Muscle of leg (tissue), 3 donors: ENCODE measurements at regions not wholly inside any gene's neighbourhood (a gene's known extent, or its start where the extent isn't known, plus 50 kb on each side); places are given as distances from the start of the nearest gene placed in this dataset.
"Not testable (repeated sequence)": the region's sequence is repeated elsewhere in the genome, so short reads cannot be mapped to it uniquely, and the experiment has no call there.

Experiments
- DNase-seq: peaks from one replicate; pipeline ENCODE4 v3.0.0; 2013
- H3K27ac ChIP-seq: one replicate; pipeline ENCODE4 v1.5.1; 2013; ENCODE audit warnings: mild to moderate bottlenecking, low read length, control low read depth
- H3K27me3 ChIP-seq: one replicate; pipeline ENCODE4 v1.6.1; 2013; ENCODE audit warnings: low read length; ENCODE audit not compliant: control insufficient read depth, insufficient read depth
- H3K36me3 ChIP-seq: one replicate; pipeline ENCODE4 v1.6.1; 2013; ENCODE audit warnings: low read length; ENCODE audit not compliant: control insufficient read depth, insufficient read depth
- H3K4me1 ChIP-seq: one replicate; pipeline ENCODE4 v1.6.1; 2013; ENCODE audit warnings: low read length; ENCODE audit not compliant: control insufficient read depth, insufficient read depth
- H3K4me3 ChIP-seq: one replicate; pipeline ENCODE4 v1.5.1; 2013; ENCODE audit warnings: low read length, control low read depth
- H3K9me3 ChIP-seq: replicated peaks from 2 replicates; pipeline ENCODE4 v1.6.1; 2013; ENCODE audit warnings: low read depth, low read length; ENCODE audit not compliant: control insufficient read depth
- WGBS: methylation state at CpG from one replicate; pipeline ENCODE4 v1.1.5; 2013; ENCODE audit warnings: missing lambda C conversion rate; ENCODE audit not compliant: insufficient coverage; 5-methylcytosine and 5-hydroxymethylcytosine counted together

DNA sequence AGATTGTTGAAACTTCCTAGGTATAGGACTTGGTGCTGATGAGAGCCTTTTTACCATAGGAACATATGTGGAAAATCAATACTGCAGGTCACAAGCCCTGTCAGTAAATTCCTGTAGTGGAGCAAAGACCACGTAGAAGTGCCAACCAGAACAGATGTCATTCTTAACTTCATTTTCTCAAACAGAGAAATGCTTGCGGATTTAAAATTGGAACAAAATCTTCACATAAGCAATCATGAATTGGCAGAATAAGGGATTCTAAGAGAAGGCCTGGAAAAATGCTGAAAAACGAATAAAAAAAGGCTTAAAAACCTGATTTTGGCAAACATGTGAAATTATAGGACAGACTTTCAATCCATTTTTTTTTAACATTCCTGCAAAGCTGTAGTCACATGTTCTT, 80.8 kb upstream of the SMIM30 start:
- no CpG with 5 or more reads among the region's 3 CpGs for WGBS
- Histone ChIP-seq H3K4me3 (no peak overlapping the region), H3K9me3 (no peaks in the 10 kb centered on the region), H3K27me3 (no peaks in the 10 kb centered on the region), H3K27ac (no peak overlapping the region), H3K36me3 (no peaks in the 10 kb centered on the region), H3K4me1 (no peaks in the 10 kb centered on the region)
- DNase-seq: peak; percentile 81

DNA sequence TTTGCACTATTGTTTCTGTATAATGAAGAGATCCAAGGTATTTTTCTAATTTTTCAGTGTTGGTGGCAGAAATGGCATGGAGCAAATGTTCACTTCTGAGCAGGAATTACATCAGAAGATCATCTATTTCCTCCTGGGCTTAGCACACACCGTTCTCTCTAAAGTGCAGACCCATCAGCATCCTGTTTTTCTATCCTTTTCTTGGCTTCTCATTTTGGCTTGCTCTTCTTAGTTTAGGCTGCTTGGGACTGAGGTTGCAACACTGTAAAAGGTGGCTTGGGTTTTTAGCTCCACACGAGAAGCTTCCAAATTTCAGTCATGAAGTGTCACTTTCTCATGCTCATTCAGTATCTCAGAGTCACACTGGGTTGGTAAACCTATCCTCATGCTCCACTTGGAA, 79.9 kb upstream of the SMIM30 start:
- DNase-seq: no peak
- Histone ChIP-seq H3K36me3 (no peaks in the 10 kb centered on the region), H3K9me3 (no peaks in the 10 kb centered on the region), H3K4me1 (no peaks in the 10 kb centered on the region), H3K4me3 (no peak overlapping the region), H3K27ac (no peak overlapping the region), H3K27me3 (no peaks in the 10 kb centered on the region)
- 20% methylated on average over 1 of the region's 2 CpGs for WGBS

DNA sequence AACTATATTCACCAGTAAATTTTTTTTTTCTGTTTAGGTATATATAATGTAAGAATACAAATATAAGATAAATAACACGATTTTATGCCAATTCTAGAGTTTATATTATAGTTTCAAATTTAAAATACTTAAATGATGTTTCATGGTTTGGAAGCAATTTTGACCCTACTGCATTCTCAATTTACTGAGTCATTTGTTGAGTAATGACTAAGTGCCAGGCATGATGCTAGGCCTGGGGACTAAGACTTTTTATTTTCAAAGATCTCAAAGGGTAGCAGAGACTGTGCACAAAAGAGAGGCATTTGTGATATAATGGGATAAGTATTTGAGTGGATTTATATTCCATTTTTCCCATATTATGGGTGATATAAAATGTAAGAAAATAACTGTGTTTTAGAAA, 78.9 kb upstream of the SMIM30 start:
- H3K4me1 ChIP-seq: no peaks in the 10 kb centered on the region
- H3K9me3 ChIP-seq: no peaks in the 10 kb centered on the region
- H3K27me3 ChIP-seq: no peaks in the 10 kb centered on the region
- no CpG with 5 or more reads among the region's 1 CpG for WGBS
- no peaks in the 10 kb centered on the region for H3K36me3 ChIP-seq
- H3K4me3 ChIP-seq: no peak overlapping the region
- no peak overlapping the region for H3K27ac ChIP-seq
- no peak for DNase-seq

DNA sequence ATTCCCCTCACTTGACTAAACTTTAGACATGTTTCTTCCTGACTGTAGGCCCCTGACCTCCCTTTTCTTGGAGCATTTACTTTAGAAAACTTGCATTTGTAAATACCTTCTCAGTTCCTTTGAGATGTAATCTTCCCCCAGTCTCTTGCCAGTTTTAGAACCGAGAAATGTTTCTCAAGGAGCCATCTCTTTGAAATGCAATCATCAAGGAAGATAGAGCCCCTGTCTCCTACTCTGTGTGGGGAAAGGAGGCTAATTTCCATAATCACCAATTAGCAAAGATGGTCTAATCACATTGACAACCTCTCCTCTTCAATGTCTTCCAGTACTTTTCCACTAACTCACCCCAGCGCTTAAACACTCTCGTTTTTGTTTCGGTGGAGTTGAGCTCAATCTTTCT, 70.0 kb upstream of the SMIM30 start:
- DNase-seq: no peak
- Histone ChIP-seq H3K27ac (no peak overlapping the region), H3K27me3 (no peaks in the 10 kb centered on the region), H3K4me3 (no peak overlapping the region), H3K9me3 (no peaks in the 10 kb centered on the region), H3K36me3 (no peaks in the 10 kb centered on the region), H3K4me1 (no peaks in the 10 kb centered on the region)
- WGBS: no CpG with 5 or more reads among the region's 4 CpGs

DNA sequence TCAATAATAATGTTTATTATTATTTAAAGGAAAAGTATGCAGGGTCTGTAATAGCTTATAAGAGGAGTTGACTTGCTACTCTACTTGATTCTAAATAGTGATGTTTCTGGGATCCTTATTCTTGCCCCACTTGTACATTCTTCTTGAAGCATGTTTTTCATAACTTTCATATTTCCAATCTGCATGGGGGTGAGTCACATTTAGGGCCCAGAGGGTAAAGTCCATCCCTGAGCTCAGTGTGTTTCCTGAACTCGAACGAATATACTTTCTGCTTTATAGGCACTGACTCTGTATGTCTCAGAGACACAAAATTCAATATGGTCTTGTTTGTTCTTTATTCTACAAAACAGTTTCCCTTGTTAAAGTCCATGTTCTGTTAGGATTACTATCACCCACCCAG, 61.0 kb upstream of the SMIM30 start:
- no peaks in the 10 kb centered on the region for H3K9me3 ChIP-seq
- H3K4me3 ChIP-seq: no peak overlapping the region
- H3K27me3 ChIP-seq: no peaks in the 10 kb centered on the region
- no peaks in the 10 kb centered on the region for H3K4me1 ChIP-seq
- no peak overlapping the region for H3K27ac ChIP-seq
- no CpG with 5 or more reads among the region's 2 CpGs for WGBS
- no peak for DNase-seq
- no peaks in the 10 kb centered on the region for H3K36me3 ChIP-seq

DNA sequence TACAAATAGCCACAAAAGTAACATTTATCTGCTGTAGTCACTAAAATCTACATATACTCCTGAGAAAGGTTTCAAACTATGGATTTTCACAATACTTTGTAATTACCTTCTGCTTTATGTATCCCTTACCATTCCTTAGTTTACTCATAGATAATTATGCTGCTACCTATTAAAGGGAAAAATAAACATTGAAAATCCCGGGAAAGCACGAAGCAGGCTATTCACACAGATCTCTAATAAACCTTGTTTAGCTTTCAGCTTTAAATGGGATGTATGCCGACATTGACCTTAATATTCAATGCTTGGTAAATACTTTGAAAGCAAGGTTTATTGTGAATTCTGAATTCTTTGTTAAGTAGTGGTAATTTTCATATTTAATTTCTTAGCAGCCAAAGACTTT, 58.5 kb upstream of the SMIM30 start:
- no peak overlapping the region for H3K27ac ChIP-seq
- no peaks in the 10 kb centered on the region for H3K4me1 ChIP-seq
- no peaks in the 10 kb centered on the region for H3K36me3 ChIP-seq
- no peak for DNase-seq
- H3K27me3 ChIP-seq: no peaks in the 10 kb centered on the region
- no peaks in the 10 kb centered on the region for H3K9me3 ChIP-seq
- WGBS: no CpG with 5 or more reads among the region's 3 CpGs
- H3K4me3 ChIP-seq: no peak overlapping the region

DNA sequence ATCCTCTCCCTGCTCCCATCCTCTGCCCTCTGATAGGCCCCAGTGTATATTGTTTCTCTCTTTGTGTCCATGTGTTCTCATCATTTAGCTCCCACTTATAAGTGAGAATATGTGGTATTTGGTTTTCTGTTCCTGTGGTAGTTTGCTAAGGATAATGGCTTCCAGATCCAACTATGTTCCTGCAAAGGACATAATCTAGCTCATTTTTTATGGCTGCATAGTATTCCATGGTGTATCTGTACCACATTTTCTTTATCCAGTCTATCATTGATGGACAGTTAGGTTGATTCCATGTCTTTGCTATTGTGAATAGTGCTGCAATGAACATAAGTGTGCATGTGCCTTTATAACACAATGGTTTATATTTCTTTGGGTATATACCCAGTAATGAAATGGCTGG, 57.8 kb upstream of the SMIM30 start:
- H3K27me3 ChIP-seq, H3K36me3 ChIP-seq, H3K9me3 ChIP-seq, H3K4me3 ChIP-seq, H3K27ac ChIP-seq, DNase-seq, H3K4me1 ChIP-seq: not testable (repeated sequence)

DNA sequence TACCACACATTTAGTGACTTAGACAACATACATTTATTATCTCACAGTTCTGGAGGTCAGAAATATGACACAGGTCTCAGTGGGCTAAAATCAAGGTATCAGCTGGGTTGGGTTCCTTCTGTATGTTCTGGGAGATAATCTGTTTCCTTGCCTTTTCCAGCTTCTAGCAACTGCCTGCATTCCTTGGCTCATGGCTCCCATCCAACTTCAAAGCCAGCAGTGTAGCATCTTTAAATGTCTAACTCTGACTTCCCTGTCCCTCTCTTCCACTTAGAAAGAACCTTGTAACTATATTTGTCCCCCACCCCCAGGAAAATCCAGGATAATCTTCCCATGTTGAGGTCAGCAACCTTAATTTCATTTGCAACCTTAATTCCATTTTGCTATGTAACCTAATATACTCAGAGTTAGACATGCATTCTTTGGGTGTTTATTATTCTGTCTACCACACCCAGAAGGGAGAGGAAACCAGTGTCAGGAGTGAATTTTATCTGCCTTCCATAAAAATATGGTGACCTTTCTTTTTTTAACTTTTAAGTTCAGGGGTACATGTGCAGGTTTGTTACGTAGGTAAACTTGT, 57.3 kb upstream of the SMIM30 start:
- Histone ChIP-seq H3K4me3 (no peak overlapping the region), H3K27ac (no peak overlapping the region), H3K27me3 (no peaks in the 10 kb centered on the region), H3K36me3 (no peaks in the 10 kb centered on the region), H3K9me3 (no peaks in the 10 kb centered on the region), H3K4me1 (no peaks in the 10 kb centered on the region)
- no peak for DNase-seq
- WGBS: no CpG with 5 or more reads among the region's 1 CpG

DNA sequence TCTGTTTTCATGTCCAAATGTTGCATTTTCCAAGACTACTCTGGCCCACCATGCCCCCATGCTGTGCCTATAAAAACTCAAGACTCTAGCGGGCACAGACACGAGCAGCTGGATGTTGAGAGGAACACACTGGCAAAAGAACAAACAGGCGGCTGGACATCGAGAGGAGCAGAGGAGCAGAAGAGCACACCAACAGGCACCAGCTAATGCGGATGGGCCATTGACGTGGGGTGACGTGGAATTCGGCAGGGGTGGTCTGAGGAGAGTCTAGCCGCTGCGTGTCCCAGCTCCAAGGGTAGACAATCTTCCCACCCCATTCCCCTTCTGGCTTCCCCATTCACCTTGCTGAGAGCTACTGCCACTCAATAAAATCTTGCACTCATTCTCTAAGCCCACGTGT, 54.4 kb upstream of the SMIM30 start:
- no peak overlapping the region for H3K4me3 ChIP-seq
- H3K27ac ChIP-seq: no peak overlapping the region
- no peaks in the 10 kb centered on the region for H3K27me3 ChIP-seq
- H3K4me1 ChIP-seq: no peaks in the 10 kb centered on the region
- 96% methylated on average over 5 of the region's 11 CpGs for WGBS
- no peak for DNase-seq
- no peaks in the 10 kb centered on the region for H3K36me3 ChIP-seq
- no peaks in the 10 kb centered on the region for H3K9me3 ChIP-seq

DNA sequence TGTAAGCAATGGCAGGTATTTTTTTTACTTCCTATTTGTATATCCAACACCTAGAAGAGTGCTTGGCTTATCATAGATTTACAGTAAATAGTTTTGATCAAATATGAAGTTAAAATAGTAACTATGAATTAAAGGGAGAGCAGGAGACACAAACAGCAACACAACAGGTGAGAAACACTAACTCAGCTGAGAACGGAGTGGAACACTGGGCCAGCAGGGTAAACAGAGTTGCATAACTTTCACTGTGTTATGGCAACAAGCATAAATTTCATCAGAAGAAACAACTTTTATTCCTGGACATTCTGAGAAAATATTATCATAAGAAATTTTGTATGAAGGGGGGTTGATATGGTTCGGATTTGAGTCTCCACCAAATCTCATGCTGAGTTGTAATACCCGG, 52.2 kb upstream of the SMIM30 start:
- H3K36me3 ChIP-seq: no peaks in the 10 kb centered on the region
- no peaks in the 10 kb centered on the region for H3K27me3 ChIP-seq
- H3K4me1 ChIP-seq: no peaks in the 10 kb centered on the region
- no CpG with 5 or more reads among the region's 3 CpGs for WGBS
- H3K4me3 ChIP-seq: no peak overlapping the region
- no peak overlapping the region for H3K27ac ChIP-seq
- H3K9me3 ChIP-seq: no peaks in the 10 kb centered on the region
- no peak for DNase-seq
